NB4 (cell line): ENCODE measurements at regions not wholly inside any gene's neighbourhood (a gene's known extent, or its start where the extent isn't known, plus 50 kb on each side); places are given as distances from the start of the nearest gene placed in this dataset.

Source experiments
- DNase-seq: peaks from one replicate; pipeline ENCODE4 v3.0.0; 2010; ENCODE audit warnings: low read depth
- H3K4me3 ChIP-seq: one replicate; pipeline ENCODE4 v1.5.1; 2011; ENCODE audit warnings: mild to moderate bottlenecking, low read depth, low read length, moderate library complexity
- MYC ChIP-seq: IDR thresholded peaks from 2 replicates; pipeline ENCODE4 v1.6.1; 2011; ENCODE audit warnings: low read depth, low read length
- POLR2A ChIP-seq: IDR thresholded peaks from 2 replicates; pipeline ENCODE4 v1.6.1; 2011; ENCODE audit warnings: mild to moderate bottlenecking; ENCODE audit not compliant: insufficient read length; ENCODE audit errors: extremely low read depth
- TF ChIP-seq, protein P1 (sequence below): IDR thresholded peaks from 2 replicates; pipeline ENCODE4 v1.6.1; 2011; ENCODE audit warnings: low read depth, low read length
- TF ChIP-seq, protein P2 (sequence below): IDR thresholded peaks from one replicate; pipeline ENCODE4 v1.5.1; 2012; ENCODE audit warnings: low read depth, low read length

DNA sequence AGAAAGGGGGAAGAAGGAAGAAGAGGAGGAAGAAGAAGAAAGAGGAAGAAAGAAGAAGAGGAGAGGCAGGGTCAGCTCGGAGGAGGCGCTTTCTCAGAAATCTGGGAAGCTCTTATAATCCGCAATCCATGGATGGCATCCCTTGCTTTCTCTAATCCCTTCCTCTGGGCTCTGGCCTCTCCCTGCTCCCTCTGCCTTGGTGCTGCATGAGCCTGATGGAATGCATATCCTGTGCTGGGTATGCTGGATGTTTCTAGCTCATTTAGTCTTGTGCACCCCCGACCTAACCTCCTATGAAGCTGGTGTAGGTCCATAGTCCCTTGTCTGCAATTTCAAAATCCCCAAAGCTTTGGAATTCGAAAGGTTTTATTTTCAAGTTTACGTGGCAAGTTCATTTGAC is 94.2 kb upstream of the MYL2 start:
- H3K4me3 ChIP-seq, result no peak overlapping the region
- TF ChIP-seq POLR2A, result no peak
- TF ChIP-seq, protein P1, sequence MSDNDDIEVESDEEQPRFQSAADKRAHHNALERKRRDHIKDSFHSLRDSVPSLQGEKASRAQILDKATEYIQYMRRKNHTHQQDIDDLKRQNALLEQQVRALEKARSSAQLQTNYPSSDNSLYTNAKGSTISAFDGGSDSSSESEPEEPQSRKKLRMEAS, result no peak
- DNase-seq, result no peak

DNA sequence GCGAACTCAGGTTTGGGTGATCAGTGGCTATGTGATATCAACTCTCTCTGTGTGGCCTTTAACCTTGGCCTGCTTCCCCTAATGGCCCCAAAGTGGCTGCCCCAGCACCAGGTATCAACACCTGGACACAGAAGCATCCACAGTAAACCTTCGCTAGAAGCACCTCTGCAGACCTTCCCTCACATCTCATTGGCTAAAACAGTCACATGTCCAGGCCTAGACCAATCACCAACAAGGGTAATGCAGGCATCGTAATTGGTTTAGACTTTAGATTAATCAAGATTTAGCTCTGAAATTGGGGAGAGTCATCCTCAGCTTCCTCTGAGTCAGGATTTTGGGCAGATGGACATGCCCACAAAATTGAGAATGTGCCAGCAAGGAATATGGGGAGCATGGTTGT is 92.5 kb upstream of the MYL2 start:
- no peak overlapping the region for H3K4me3 ChIP-seq
- no peak for DNase-seq
- TF ChIP-seq POLR2A, result no peak
- TF ChIP-seq, protein P1, result no peak
- TF ChIP-seq MYC, result no peak
- TF ChIP-seq, protein P2, sequence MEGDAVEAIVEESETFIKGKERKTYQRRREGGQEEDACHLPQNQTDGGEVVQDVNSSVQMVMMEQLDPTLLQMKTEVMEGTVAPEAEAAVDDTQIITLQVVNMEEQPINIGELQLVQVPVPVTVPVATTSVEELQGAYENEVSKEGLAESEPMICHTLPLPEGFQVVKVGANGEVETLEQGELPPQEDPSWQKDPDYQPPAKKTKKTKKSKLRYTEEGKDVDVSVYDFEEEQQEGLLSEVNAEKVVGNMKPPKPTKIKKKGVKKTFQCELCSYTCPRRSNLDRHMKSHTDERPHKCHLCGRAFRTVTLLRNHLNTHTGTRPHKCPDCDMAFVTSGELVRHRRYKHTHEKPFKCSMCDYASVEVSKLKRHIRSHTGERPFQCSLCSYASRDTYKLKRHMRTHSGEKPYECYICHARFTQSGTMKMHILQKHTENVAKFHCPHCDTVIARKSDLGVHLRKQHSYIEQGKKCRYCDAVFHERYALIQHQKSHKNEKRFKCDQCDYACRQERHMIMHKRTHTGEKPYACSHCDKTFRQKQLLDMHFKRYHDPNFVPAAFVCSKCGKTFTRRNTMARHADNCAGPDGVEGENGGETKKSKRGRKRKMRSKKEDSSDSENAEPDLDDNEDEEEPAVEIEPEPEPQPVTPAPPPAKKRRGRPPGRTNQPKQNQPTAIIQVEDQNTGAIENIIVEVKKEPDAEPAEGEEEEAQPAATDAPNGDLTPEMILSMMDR, result no peak

DNA sequence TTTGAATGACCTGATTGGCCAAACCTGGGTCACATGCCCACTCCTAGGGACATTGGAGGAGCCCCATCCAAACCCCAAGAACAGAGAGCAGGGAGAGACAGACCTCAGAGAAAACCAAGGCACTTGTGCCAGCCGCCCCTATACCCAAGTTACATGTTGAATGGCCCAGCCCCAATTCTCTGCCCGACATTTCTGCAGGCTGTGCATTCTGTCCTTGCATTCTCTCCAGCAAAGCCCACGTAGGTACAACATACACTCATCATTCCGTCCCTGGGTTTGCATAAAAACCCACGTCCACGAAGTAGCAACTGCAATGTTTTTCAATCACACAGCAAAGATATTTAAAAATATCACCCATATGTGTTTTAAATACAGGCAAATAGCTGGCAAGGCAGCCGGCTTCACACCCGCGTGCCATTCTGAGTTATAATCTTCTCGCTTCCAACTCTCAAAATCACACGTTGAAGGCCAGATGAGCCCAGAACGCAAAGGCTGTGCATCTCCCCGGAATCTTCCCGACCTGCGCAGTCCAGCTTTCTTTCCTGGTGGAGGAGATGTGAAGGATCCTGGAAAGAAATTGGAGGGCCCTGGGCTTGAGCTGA is 91.7 kb upstream of the MYL2 start:
- TF ChIP-seq, protein P2, result no peak
- no peak for TF ChIP-seq MYC
- TF ChIP-seq, protein P1, result no peak
- TF ChIP-seq POLR2A, result no peak
- no peak overlapping the region for H3K4me3 ChIP-seq

DNA sequence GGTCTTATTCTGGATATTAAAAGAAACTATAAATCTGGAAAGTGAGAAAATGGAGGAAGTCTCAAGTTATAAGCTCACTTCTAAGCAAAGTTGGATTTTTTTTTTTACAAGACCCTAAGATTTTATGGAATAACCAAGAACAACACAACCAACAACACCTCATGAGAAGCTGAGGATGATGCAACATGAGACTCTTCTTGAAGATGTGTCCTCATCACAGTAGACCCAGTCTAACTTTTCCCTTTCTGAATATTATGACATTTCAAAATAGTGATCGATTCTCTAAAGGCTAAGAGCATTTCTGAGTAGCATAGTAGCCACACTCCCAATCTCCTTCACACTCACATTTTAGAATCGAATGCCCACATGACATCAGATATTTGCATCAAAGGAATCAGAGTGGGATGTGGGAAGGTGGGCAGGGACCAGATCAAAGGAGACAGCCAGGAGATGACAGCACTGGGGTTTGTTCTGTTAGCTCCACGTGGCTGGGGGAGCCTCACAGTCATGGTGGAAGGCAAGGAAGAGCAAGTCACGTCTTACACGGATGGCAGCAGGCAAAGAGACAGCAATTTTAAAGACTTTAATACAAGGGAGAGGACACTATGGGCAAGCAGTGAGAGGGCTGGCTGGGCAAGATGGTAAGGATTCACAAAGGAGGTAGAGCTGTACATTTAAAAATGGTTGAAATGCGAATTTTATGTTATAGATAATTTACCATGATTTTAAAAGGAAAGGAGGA is 90.7 kb upstream of the MYL2 start:
- H3K4me3 ChIP-seq, result no peak overlapping the region
- TF ChIP-seq POLR2A (no peak), MYC (no peak)
- TF ChIP-seq, protein P2, result no peak
- TF ChIP-seq, protein P1, result no peak
- no peak for DNase-seq

More for the DNA sequence above, 91.7 kb upstream of the MYL2 start:
- no peak for DNase-seq

DNA sequence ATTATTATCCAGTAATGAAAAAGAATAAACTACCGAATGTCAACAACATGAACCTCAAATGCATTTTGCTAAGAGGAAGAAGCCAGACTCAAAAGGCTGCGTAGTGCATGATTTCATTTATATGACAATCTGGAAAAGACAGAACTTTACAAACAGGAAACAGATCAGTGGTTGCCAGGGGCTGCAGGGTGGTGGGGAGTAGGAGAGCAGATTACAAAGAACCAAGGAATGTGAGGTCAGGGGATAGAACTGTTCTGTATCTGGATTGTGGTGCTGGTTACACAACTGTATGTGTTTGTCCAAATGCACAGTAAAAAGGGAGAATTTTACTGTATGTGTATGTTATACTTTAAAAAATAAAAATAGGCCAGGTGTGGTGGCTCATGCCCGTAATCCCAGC is 89.7 kb upstream of the MYL2 start:
- TF ChIP-seq, protein P2, result no peak
- no peak for TF ChIP-seq MYC
- TF ChIP-seq, protein P1, result no peak
- no peak for TF ChIP-seq POLR2A
- no peak overlapping the region for H3K4me3 ChIP-seq
- DNase-seq, result no peak

DNA sequence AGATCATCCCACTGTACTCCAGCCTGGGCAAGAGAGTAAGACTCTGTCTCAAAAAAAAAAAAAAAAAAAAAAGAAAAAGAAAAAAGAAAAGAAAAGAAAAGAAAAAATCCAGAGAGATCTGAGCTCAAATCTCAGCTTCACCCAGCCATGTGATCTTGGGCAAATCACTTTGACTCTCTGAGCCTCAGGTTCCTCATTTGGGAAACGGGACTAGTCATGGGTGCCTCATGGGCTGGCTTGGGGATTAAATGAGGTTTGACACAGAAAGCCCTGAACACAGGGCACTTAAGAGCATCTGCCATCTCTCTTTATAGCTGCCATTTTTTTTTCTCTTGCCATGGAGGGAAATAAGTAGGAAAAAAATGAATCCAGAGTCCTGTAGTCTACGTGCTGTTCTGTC is 86.2 kb upstream of the MYL2 start:
- peak; percentile 40 for DNase-seq
- TF ChIP-seq, protein P1, result peak; percentile 38; the same call in 1 of the 2 replicates
- TF ChIP-seq MYC, result no peak
- no peak overlapping the region for H3K4me3 ChIP-seq
